Limb (tissue), 2 donors: ENCODE measurements at regions not wholly inside any gene's neighbourhood (a gene's known extent, or its start where the extent isn't known, plus 50 kb on each side); places are given as distances from the start of the nearest gene placed in this dataset.

Experiments
- DNase-seq, 2 donors: peaks; one replicate each; pipeline ENCODE4 v3.0.0-alpha.2; 2016; ENCODE audit errors: extremely low spot score in 2 of 2

DNA sequence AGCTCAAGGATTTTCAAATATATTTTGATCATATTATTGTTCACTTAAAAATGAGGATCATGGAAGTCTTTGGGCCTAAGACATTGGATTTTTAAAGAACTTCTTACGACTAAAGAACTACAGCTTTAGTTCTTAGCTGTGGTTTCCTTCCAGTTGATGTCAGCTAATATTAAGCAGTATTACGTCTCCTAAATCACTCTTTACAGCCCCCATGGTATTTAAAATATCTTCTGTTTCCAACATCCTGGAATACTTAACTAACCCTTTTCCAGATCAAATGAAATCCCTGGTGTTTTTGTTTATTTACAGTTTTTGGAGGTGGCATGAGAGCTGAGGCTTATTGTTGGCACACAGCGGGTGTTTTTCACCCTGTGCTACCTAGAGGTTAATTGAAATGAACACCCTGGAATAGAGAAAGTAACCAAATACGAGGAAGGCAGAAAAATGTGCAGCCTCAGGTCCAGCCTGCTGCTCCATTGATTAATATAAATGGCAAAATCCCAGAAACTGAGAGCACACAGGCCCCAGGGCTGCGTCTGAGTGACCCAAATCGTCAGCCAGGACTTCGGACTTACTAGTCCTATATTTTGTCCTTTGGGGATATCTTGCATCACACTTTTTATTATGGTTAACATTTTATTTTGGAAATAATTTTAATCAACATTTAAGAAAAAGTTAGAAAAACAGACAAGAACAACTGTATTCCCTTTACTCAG is 52.3 kb upstream of the ICE1 start:
- DNase-seq: peak in 1 of 2 donors; percentile 46

GRCh38 chr5:5371005-5371404 is 51.5 kb upstream of the ICE1 start:
- DNase-seq: no peak

DNA sequence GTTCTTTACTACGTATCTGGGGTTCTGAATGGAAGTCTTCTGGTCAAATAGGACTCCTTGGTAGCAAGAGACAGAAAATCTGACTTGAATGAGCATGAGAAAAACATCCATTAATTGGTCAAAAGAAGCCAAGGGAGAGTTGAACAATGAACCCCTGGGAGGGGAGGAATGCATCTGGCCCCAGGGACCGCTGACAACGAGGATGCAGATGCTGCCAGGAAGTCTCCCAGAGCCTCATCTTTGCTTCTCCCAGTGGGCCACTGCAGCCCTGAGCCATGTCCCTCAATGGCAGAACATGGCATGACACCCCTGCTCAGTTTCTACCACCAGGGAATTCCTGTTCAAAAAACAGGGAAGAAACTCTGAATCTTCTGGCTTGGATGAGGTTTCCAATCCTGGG is 50.5 kb upstream of the ICE1 start:
- no peak for DNase-seq

- no peak for DNase-seq
Observed at GRCh38 chr5:5372511-5372910, 50.0 kb upstream of the ICE1 start.
